Ovary (tissue), 3 donors: ENCODE measurements at regions not wholly inside any gene's neighbourhood (a gene's known extent, or its start where the extent isn't known, plus 50 kb on each side); places are given as distances from the start of the nearest gene placed in this dataset.

Experiments
- CTCF ChIP-seq, 3 donors: fragments of 450-650 bp in 2 of 3; fragments of 200-600 bp in 1 of 3; IDR thresholded peaks; one replicate each; pipeline versions ENCODE4 v1.5.1 to v1.8.0; 2016 to 2022; ENCODE audit warnings: antibody characterized with exemption in 3 of 3, mild to moderate bottlenecking in 1 of 3
- EP300 ChIP-seq: sonication (generic); formaldehyde crosslinking; IDR thresholded peaks from one replicate; pipeline ENCODE4 v1.6.1; 2017; ENCODE audit warnings: antibody characterized with exemption
- POLR2A ChIP-seq: fragments of 450-650 bp; IDR thresholded peaks from one replicate; pipeline ENCODE4 v1.6.1; 2017; ENCODE audit warnings: antibody characterized with exemption, mild to moderate bottlenecking, moderate library complexity
- donor health status: DM: no; HTN: no; CAD: no.

GRCh38 chr1:58096714-58097113 is 449.8 kb downstream of the OMA1 start:
- TF ChIP-seq POLR2A (no peak), CTCF (IDR thresholded peaks at IDR 0.05) (no peak), EP300 (no peak)
